ENCODE measurements at regions not wholly inside any gene's neighbourhood (a gene's known extent, or its start where the extent isn't known, plus 50 kb on each side); places are given as distances from the start of the nearest gene placed in this dataset.

DNA sequence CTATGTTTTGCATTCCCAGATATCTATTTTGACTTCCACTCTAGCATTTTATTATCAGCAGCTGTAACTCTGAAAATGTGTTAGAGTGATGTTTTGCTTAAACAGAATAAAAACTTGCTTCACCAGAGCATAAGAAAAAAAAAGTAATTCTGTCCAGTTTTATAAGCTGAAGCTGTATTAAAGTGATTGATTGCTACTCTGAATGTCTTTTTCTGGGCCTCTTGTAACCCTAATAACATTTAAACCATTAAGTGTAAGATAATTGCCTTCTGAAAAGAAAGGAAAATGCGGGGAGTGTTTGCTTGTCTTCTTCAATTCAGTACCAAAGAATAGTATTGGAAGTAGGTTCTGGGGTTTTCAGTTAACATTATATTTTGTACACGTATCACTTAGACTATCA lies 57.9 kb upstream of the UBE2E1 start:
- Histone ChIP-seq H3K36me3 (ENCODE audit: control insufficient read depth in 2 of 2, extremely low read depth in 1 of 2, insufficient read depth in 2 of 2, low read length in 2 of 2) (no peaks in the 10 kb centered on the region), H2AFZ (ENCODE audit: low read depth, low read length) (no peak overlapping the region), H3K27me3 (ENCODE audit: control insufficient read depth in 2 of 2, insufficient read depth in 2 of 2, low read length in 2 of 2) (no peaks in the 10 kb centered on the region), H3K9me3 (replicated peaks; ENCODE audit: control insufficient read depth, insufficient read depth, low read length) (no peaks in the 10 kb centered on the region), H3K9ac (replicated peaks; ENCODE audit: extremely low read depth, insufficient read depth, low read length) (no peak overlapping the region), H3K9me1 (replicated peaks; ENCODE audit: control insufficient read depth, extremely low read depth, insufficient read depth, low read length) (no peaks in the 10 kb centered on the region), H3K4me2 (ENCODE audit: insufficient read depth, low read length) (no peak overlapping the region), H3K4me3 (replicated peaks in 1 of 3; ENCODE audit: insufficient read depth in 1 of 3, low read depth in 1 of 3, low read length in 3 of 3) (no peak overlapping the region), H3K79me2 (ENCODE audit: control insufficient read depth, insufficient read depth, low read length) (no peaks in the 10 kb centered on the region), H3K4me1 (ENCODE audit: control insufficient read depth, extremely low read depth, insufficient read depth, low read length) (peaks cover 38% of the 10 kb centered on the region), H3K27ac (ENCODE audit: insufficient read depth, low read depth, low read length) (no peak overlapping the region), H4K20me1 (replicated peaks; ENCODE audit: control insufficient read depth, extremely low read depth, insufficient read depth, low read length) (no peaks in the 10 kb centered on the region)
- intact Hi-C loops (cut with micrococcal nuclease): loop anchor here (10.0 kb wide), 1 partner anchor 423 kb away; no protein-coding TSS in a partner anchor
- POLR2A ChIA-PET: interaction anchor here (0.6 kb wide), 1 partner anchor 619 kb away, joined by 3 read pairs; no protein-coding TSS in a partner anchor
- BruUV-seq (replicated peaks): no TSS peak
- FAIRE-seq (peak; percentile 24), DNase-seq (ENCODE audit: low read depth, low spot score) (no peak)
- dilution Hi-C loops (cut with MboI; ENCODE audit: extremely low pct_ligation_motif_present, low sequenced_read_pairs): no loop called here
- TF ChIP-seq POLR2AphosphoS5 (IDR thresholded peaks at IDR 0.05; ENCODE audit: insufficient read depth, low read depth, low read length): no peak
- no peak for TF ChIP-seq FOS (IDR thresholded peaks at IDR 0.05; ENCODE audit: borderline replicate concordance, insufficient read depth, low read length)
- TF ChIP-seq EZH2 (IDR thresholded peaks at IDR 0.05; ENCODE audit: borderline replicate concordance, low read depth, low read length, severe bottlenecking): no peak
- TF ChIP-seq, protein P1, sequence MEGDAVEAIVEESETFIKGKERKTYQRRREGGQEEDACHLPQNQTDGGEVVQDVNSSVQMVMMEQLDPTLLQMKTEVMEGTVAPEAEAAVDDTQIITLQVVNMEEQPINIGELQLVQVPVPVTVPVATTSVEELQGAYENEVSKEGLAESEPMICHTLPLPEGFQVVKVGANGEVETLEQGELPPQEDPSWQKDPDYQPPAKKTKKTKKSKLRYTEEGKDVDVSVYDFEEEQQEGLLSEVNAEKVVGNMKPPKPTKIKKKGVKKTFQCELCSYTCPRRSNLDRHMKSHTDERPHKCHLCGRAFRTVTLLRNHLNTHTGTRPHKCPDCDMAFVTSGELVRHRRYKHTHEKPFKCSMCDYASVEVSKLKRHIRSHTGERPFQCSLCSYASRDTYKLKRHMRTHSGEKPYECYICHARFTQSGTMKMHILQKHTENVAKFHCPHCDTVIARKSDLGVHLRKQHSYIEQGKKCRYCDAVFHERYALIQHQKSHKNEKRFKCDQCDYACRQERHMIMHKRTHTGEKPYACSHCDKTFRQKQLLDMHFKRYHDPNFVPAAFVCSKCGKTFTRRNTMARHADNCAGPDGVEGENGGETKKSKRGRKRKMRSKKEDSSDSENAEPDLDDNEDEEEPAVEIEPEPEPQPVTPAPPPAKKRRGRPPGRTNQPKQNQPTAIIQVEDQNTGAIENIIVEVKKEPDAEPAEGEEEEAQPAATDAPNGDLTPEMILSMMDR (IDR thresholded peaks at IDR 0.05; ENCODE audit: extremely low read depth in 1 of 2, insufficient read depth in 1 of 2, low read depth in 1 of 2, low read length in 2 of 2): no peak
- no peak for TF ChIP-seq JUN (IDR thresholded peaks at IDR 0.05; ENCODE audit: borderline replicate concordance, insufficient read depth, insufficient read length, low read depth)
- TF ChIP-seq MYC (IDR thresholded peaks at IDR 0.05; ENCODE audit: low read depth, low read length): no peak
- TF ChIP-seq GATA2 (IDR thresholded peaks at IDR 0.05; ENCODE audit: insufficient read depth, insufficient read length, low read depth, low read length): no peak
- TF ChIP-seq POLR2A (IDR thresholded peaks at IDR 0.05; ENCODE audit: low read depth, low read length): no peak
- TF ChIP-seq MAX (IDR thresholded peaks at IDR 0.05; ENCODE audit: insufficient read depth, insufficient read length): no peak
- CTCF ChIA-PET: interaction anchor here (1.0 kb wide), 1 partner anchor 44 kb away, joined by 3 read pairs; no protein-coding TSS in a partner anchor

Measured in endothelial cell of umbilical vein (primary cell).